ENCODE measurements at regions not wholly inside any gene's neighbourhood (a gene's known extent, or its start where the extent isn't known, plus 50 kb on each side); places are given as distances from the start of the nearest gene placed in this dataset.

DNA sequence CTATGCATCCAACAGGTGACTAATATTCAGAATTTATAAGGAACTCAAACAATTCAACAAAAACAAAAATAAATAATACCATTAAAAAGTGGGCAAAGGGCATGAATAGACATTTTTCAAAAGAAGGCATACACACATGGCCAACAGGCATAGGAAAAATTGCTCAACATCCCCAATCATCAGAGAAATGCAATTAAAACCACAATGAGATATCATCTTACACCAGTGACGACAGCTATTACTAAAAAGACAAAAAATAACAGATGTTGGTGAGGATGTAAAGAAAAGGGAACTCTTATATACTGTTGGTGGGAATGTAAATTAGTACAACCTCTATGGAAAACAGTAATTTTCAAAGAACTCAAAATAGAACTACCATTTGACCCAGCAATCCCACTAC is 250.4 kb upstream of the N4BP1 start:
- DNase-seq (ENCODE audit: extremely low spot score), result no peak
- CTCF ChIA-PET, result interaction anchor here (1.5 to 2.4 kb wide), 2 partner anchors 10 to 17 kb away, joined by 5 to 10 read pairs; no protein-coding TSS in a partner anchor
- POLR2A ChIA-PET, result no interaction called here
- TF ChIP-seq, protein P1, sequence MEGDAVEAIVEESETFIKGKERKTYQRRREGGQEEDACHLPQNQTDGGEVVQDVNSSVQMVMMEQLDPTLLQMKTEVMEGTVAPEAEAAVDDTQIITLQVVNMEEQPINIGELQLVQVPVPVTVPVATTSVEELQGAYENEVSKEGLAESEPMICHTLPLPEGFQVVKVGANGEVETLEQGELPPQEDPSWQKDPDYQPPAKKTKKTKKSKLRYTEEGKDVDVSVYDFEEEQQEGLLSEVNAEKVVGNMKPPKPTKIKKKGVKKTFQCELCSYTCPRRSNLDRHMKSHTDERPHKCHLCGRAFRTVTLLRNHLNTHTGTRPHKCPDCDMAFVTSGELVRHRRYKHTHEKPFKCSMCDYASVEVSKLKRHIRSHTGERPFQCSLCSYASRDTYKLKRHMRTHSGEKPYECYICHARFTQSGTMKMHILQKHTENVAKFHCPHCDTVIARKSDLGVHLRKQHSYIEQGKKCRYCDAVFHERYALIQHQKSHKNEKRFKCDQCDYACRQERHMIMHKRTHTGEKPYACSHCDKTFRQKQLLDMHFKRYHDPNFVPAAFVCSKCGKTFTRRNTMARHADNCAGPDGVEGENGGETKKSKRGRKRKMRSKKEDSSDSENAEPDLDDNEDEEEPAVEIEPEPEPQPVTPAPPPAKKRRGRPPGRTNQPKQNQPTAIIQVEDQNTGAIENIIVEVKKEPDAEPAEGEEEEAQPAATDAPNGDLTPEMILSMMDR (IDR thresholded peaks at IDR 0.05; ENCODE audit: control extremely low read depth, extremely low read depth, low read depth, missing control alignments), result no peak

DNA sequence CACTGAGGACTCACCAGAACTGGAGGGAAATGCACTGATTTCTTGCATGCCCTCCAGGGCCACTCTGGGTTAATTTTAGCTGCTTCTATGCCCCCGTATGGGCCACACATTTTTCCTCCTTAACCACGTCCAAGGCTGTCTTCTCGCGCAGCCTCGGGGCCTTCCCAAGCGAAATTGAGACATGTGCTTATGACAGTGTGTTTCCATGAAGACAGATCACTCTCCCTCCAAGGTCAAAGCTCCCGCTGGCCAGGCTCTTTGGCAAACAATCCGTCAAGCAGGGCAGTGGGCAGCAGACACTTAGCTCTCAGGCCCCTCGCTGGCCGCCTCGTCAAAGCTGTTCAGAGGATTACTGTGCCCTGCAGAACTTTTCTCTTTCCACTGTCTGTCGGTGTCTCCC is 243.0 kb upstream of the N4BP1 start:
- ChIA-PET CTCF (no interaction called here), POLR2A (no interaction called here)
- TF ChIP-seq, protein P1 (IDR thresholded peaks at IDR 0.05; ENCODE audit: control extremely low read depth, extremely low read depth, low read depth, missing control alignments), result no peak
- no peak for DNase-seq (ENCODE audit: extremely low spot score)

DNA sequence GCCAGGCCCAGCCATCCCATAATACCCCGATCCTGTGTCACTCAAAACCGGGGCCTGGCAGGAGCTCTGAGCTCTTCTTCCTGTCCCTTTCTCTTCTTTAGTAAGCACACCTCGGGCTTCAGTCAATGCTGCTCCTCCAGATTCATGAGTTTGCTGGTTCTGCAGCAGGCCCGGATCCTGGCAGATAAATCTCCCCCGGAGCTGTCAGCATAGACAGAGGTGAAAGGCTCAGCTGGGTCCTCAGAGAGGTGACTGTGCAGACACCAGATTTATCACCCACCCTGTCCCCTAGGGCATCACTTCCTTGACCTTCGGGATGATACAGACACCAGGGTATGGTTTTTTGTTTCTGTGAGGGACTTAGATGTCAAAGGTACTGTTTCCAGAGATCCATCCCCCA is 242.5 kb upstream of the N4BP1 start:
- TF ChIP-seq, protein P1 (IDR thresholded peaks at IDR 0.05; ENCODE audit: control extremely low read depth, extremely low read depth, low read depth, missing control alignments), result no peak
- ChIA-PET POLR2A (no interaction called here), CTCF (no interaction called here)
- no peak for DNase-seq (ENCODE audit: extremely low spot score)

DNA sequence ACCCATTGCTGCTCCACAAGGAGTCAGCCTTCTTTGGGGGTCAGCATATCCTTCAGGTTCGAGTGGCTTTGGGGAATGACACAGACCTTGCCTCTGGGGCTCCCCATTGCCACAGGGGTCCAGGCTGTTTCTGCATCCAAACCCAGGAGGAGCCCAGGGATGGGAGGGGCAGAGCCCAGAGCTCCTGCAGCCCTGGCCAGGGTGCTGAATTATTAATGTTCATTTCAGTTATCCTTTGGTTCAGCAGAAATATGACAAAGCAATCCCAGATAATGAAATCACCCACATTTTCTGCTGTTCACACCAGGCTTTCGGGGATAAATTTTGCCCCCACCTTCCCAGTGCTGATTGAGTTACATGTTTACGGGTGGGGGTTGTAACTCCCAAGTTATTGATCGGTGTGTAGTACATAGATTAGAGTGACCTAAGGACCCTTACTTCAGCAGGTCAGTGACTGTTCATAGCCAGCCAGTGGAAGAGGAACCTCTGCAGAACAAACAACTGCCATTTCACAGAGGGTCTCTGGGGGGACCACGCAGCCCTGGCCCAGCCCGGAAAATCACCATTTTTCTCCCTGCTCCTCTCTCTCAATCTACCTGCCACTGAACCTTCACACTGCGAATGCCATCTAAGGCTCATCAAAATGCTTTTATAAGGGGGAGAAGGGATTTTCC is 240.3 kb upstream of the N4BP1 start:
- DNase-seq (ENCODE audit: extremely low spot score), result no peak
- ChIA-PET CTCF (no interaction called here), POLR2A (no interaction called here)
- TF ChIP-seq, protein P1 (IDR thresholded peaks at IDR 0.05; ENCODE audit: control extremely low read depth, extremely low read depth, low read depth, missing control alignments), result no peak

DNA sequence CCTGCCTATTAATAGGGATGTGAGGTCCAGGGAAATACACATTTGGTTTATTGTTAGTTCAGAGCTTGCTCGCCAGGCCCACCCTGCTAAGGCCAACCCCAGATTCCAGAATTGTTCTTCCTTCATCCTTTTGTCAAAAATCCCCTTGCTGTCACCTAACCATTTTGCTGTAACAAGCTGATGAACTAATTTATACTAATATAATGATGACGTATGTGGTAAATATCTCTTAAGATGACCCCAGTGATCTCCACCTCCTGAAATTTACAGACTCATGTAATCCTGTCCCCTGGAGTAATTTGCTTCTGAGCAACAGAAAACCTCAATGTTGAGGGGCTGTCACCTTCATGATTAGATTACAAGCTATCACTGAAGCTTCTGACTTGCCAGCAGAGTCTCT is 236.3 kb upstream of the N4BP1 start:
- ChIA-PET CTCF (interaction anchor here (0.7 to 1.0 kb wide), 2 partner anchors 9 to 11 kb away, joined by 3 read pairs; no protein-coding TSS in a partner anchor), POLR2A (interaction anchor here (0.6 kb wide), 1 partner anchor 117 kb away, joined by 3 read pairs; no protein-coding TSS in a partner anchor)
- TF ChIP-seq, protein P1 (IDR thresholded peaks at IDR 0.05; ENCODE audit: control extremely low read depth, extremely low read depth, low read depth, missing control alignments), result no peak
- no peak for DNase-seq (ENCODE audit: extremely low spot score)

DNA sequence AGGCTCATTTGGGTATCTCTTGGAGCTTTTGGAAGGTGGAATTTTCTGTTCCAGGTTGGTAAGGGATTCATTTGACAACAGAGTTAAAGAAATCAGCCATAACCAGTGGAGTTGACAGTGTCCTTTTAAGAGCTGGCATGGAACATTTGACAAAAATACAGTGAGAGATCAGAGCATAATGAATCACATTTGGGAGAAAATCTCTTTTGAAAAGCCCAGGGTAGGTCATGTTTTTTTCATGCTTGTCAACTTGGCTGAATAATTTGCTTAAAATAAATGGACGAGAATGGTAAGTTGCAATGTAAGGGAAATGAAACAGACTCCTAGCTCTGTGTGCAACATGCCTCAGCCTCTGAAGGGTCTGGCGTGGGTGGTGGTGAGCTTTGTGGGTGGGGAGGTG is 235.3 kb upstream of the N4BP1 start:
- ChIA-PET CTCF (interaction anchor here (1.4 kb wide), 1 partner anchor 33 kb away, joined by 3 read pairs; no protein-coding TSS in a partner anchor), POLR2A (no interaction called here)
- DNase-seq (ENCODE audit: extremely low spot score), result no peak
- TF ChIP-seq, protein P1 (IDR thresholded peaks at IDR 0.05; ENCODE audit: control extremely low read depth, extremely low read depth, low read depth, missing control alignments), result no peak
